GM12878 (cell line): ENCODE measurements at regions not wholly inside any gene's neighbourhood (a gene's known extent, or its start where the extent isn't known, plus 50 kb on each side); places are given as distances from the start of the nearest gene placed in this dataset.

ENCODE experiments used
- ATAC-seq: fragments of 200-7000 bp; cut with Tn5 transposase; 3 replicates; pipeline ENCODE4 v1.9.1; 2020; ENCODE audit warnings: mild to moderate bottlenecking, moderate library complexity
- BruUV-seq: library from RNA; stranded (reverse); fragments of 400-500 nt; replicated peaks from 2 replicates; lab custom pipeline; 2021; lab: Mats Ljungman, UMichigan
- CTCF ChIA-PET: fragments of 300-600 bp; sonication (Branson Sonifier 250); formaldehyde crosslinking; extraction: SDS; loops from one replicate; lab custom pipeline; 2021; ENCODE audit warnings: inconsistent platforms; lab: Yijun Ruan, JAX
- POLR2A ChIA-PET: fragments of 350-600 bp; formaldehyde crosslinking; extraction: SDS; loops from one replicate; lab custom pipeline; 2021; ENCODE audit warnings: inconsistent platforms; lab: Charles Lee
- RAD21 ChIA-PET: fragments of 300-600 bp; sonication (Branson Sonifier 250); formaldehyde crosslinking; loops from one replicate; lab custom pipeline; 2023; ENCODE audit warnings: antibody characterized with exemption; ENCODE audit not compliant: unreplicated experiment; lab: Charles Lee
- SMC1A ChIA-PET: fragments of 300-600 bp; sonication (Branson Sonifier 250); formaldehyde crosslinking; loops from one replicate; lab custom pipeline; 2023; ENCODE audit not compliant: unreplicated experiment, uncharacterized antibody; lab: Charles Lee
- DNase-seq: peaks from one replicate; pipeline ENCODE4 v3.0.0-alpha.2; 2011; ENCODE audit warnings: low read depth, low spot score
- FAIRE-seq: peaks from 3 replicates; lab custom pipeline; 2011; peaks lifted over from hg19 to GRCh38; lab: Jason Lieb, UNC
- H2AFZ ChIP-seq: 2 replicates; pipeline ENCODE4 v1.6.0; 2011; ENCODE audit warnings: low read depth, low read length, control low read depth; ENCODE audit not compliant: control insufficient read depth
- H3K27ac ChIP-seq: 2 replicates; pipeline ENCODE4 v1.5.1; 2011; ENCODE audit warnings: control low read depth; ENCODE audit not compliant: control insufficient read depth, insufficient read depth
- H3K27me3 ChIP-seq, 2 experiments: replicated peaks in 1 of 2; 2 replicates each; pipeline versions ENCODE4 v1.6.0 to v1.6.1; 2011; ENCODE audit warnings: low read length in 1 of 2; ENCODE audit not compliant: control insufficient read depth in 2 of 2, insufficient read depth in 2 of 2
- H3K36me3 ChIP-seq, 2 experiments: 2 replicates each; pipeline ENCODE4 v1.5.1; 2011; ENCODE audit warnings: low read length in 1 of 2; ENCODE audit not compliant: control insufficient read depth in 2 of 2, insufficient read depth in 2 of 2
- H3K4me1 ChIP-seq: 2 replicates; pipeline ENCODE4 v1.6.1; 2011; ENCODE audit warnings: mild to moderate bottlenecking, low read length, moderate library complexity, mixed read lengths; ENCODE audit not compliant: control insufficient read depth, insufficient read depth
- H3K4me2 ChIP-seq: 2 replicates; pipeline ENCODE4 v1.6.0; 2011; ENCODE audit warnings: control low read depth; ENCODE audit not compliant: control insufficient read depth, insufficient read depth
- H3K4me3 ChIP-seq: fragments of 200-600 bp; sonication (generic); 2 replicates; pipeline ENCODE4 v1.5.1; 2016
- H3K79me2 ChIP-seq: 2 replicates; pipeline ENCODE4 v1.6.0; 2011; ENCODE audit warnings: low read length; ENCODE audit not compliant: control insufficient read depth, insufficient read depth
- H3K9ac ChIP-seq: 2 replicates; pipeline ENCODE4 v1.8.0; 2011; ENCODE audit warnings: low read length, control low read depth, mixed read lengths; ENCODE audit not compliant: control insufficient read depth, insufficient read depth
- H3K9me3 ChIP-seq: replicated peaks from 3 replicates; pipeline ENCODE4 v1.5.1; 2011; ENCODE audit warnings: mild to moderate bottlenecking, low read length; ENCODE audit not compliant: control insufficient read depth, insufficient read depth
- H4K20me1 ChIP-seq: 2 replicates; pipeline ENCODE4 v1.6.0; 2011; ENCODE audit not compliant: control insufficient read depth, insufficient read depth
- CBX5 ChIP-seq: sonication (generic); IDR thresholded peaks from 2 replicates; pipeline ENCODE4 v1.6.1; 2016; ENCODE audit warnings: low read depth, moderate library complexity, mild to moderate bottlenecking, inconsistent platforms
- EGR1 ChIP-seq, 2 experiments: IDR thresholded peaks; 1 replicate in 1 of 2; 2 replicates in 1 of 2; pipeline ENCODE4 v1.6.1; 2011 to 2012; ENCODE audit warnings: low read depth in 2 of 2, low read length in 2 of 2, borderline replicate concordance in 1 of 2, mild to moderate bottlenecking in 1 of 2, moderate library complexity in 1 of 2
- EP300 ChIP-seq, 2 experiments: fragments of 150-350 bp in 1 of 2; IDR thresholded peaks; 2 replicates each; pipeline ENCODE4 v1.6.1; 2011 to 2012; ENCODE audit warnings: low read depth in 2 of 2, low read length in 2 of 2, borderline replicate concordance in 1 of 2, improper control_type of control experiment in 1 of 2, inconsistent platforms in 1 of 2; ENCODE audit not compliant: control insufficient read depth in 1 of 2
- FOS ChIP-seq: IDR thresholded peaks from 3 replicates; pipeline ENCODE4 v1.6.1; 2011; ENCODE audit warnings: borderline replicate concordance; ENCODE audit not compliant: insufficient read length; ENCODE audit errors: extremely low read depth
- IRF4 ChIP-seq: IDR thresholded peaks from 2 replicates; pipeline ENCODE4 v1.6.1; 2011; ENCODE audit warnings: low read depth, low read length
- MXI1 ChIP-seq: fragments of 150-350 bp; IDR thresholded peaks from 2 replicates; pipeline ENCODE4 v1.6.1; 2011; ENCODE audit warnings: low read depth, mild to moderate bottlenecking, inconsistent platforms, low read length, improper control_type of control experiment
- NR2C1 ChIP-seq: fragments of 450-650 bp; IDR thresholded peaks from 2 replicates; pipeline ENCODE4 v1.6.1; 2017; ENCODE audit warnings: antibody characterized with exemption, mild to moderate bottlenecking, moderate library complexity
- SIX5 ChIP-seq: IDR thresholded peaks from 2 replicates; pipeline ENCODE4 v1.6.1; 2011; ENCODE audit warnings: mild to moderate bottlenecking, low read depth, low read length, moderate library complexity; ENCODE audit not compliant: severe bottlenecking
- SMARCA5 ChIP-seq: fragments of 450-650 bp; IDR thresholded peaks from 2 replicates; pipeline ENCODE4 v1.6.1; 2017; ENCODE audit warnings: mild to moderate bottlenecking
- STAT1 ChIP-seq: fragments of 450-650 bp; conservative IDR thresholded peaks from 2 replicates; pipeline ENCODE4 v1.6.1; 2014; ENCODE audit warnings: antibody characterized with exemption, mild to moderate bottlenecking
- SUZ12 ChIP-seq: fragments of 200-600 bp; sonication (generic); IDR thresholded peaks from one replicate; pipeline ENCODE4 v1.6.1; 2018; ENCODE audit warnings: antibody characterized with exemption, mild to moderate bottlenecking; ENCODE audit not compliant: unreplicated experiment
- ZSCAN29 ChIP-seq: fragments of 450-650 bp; IDR thresholded peaks from 2 replicates; pipeline ENCODE4 v1.6.1; 2017; ENCODE audit warnings: mild to moderate bottlenecking, moderate library complexity
- WGBS: methylation state at CpG from one replicate; pipeline ENCODE4 v1.1.6; 2016; ENCODE audit warnings: low lambda C conversion rate; ENCODE audit not compliant: insufficient replicate concordance, insufficient coverage; ENCODE audit errors: missing lambda C conversion rate; 5-methylcytosine and 5-hydroxymethylcytosine counted together
- in situ Hi-C: fragments of 300-500 bp; cut with MboI; formaldehyde crosslinking; loops from 9 replicates; pipeline ENCODE4 v1.14.3; 2018; ENCODE audit warnings: mixed read lengths
- intact Hi-C: fragments of 100-400 bp; cut with micrococcal nuclease; formaldehyde crosslinking; loops from one replicate; pipeline ENCODE4 v1.14.2; 2022; ENCODE audit not compliant: unreplicated experiment
- TF ChIP-seq, protein P1 (sequence below): IDR thresholded peaks from 2 replicates; pipeline ENCODE4 v1.6.1; 2011; ENCODE audit warnings: borderline replicate concordance, low read depth, mild to moderate bottlenecking, moderate library complexity, mixed read lengths, low read length; ENCODE audit not compliant: insufficient read depth; ENCODE audit errors: extremely low read length
- TF ChIP-seq, protein P2 (sequence below): IDR thresholded peaks from 2 replicates; pipeline ENCODE4 v1.6.1; 2011; ENCODE audit warnings: low read depth, mild to moderate bottlenecking, low read length, moderate library complexity, borderline replicate concordance; ENCODE audit errors: extremely low read depth

DNA sequence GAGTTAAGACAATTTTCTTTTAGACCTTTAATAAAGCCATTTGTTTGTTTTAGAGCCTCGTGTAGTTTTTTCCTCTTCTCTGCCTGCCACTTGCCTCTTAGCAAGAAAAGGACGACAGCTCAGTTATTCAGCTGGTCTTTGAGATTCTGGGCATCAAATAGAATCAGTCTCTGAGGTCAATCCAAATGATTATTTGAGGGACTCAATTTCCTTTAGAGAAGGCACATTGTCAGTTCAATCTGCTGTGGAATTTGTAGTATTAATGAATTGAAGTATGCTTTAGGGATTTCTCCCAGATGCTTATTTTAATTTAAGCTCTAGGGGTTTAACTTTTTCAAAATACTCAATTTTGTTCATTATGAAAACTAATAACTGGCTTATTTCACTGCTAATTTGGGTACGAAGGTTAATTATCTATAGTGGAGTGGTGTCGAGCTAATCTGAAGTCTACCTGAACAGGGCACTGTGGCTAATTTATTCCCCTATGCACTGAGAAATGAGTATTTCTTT lies 841.2 kb upstream of the AUTS2 start (continued):
- TF ChIP-seq ZSCAN29 = no peak
- TF ChIP-seq, protein P1, sequence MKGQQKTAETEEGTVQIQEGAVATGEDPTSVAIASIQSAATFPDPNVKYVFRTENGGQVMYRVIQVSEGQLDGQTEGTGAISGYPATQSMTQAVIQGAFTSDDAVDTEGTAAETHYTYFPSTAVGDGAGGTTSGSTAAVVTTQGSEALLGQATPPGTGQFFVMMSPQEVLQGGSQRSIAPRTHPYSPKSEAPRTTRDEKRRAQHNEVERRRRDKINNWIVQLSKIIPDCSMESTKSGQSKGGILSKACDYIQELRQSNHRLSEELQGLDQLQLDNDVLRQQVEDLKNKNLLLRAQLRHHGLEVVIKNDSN = no peak
- TF ChIP-seq, all 136 proteins: peak for 0

DNA sequence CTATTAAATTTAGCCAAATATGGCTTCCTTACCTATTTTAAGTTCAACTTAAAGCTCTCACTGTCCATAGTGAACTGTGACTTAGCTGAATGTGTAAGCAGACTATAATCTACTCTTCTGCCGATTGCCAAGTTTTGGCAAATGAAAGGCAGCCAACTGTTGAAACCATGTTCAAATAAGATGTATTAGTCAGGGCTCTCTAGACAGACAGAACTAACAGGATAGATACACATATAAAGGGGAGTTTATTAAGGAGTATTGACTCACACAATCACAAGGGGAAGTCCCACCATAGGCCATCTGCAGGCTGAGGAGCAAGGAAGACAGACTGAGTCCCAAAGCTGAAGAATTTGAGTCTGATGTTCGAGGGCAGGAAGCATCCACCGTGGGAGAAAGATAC lies 837.7 kb upstream of the AUTS2 start:
- no peak overlapping the region for H3K4me3 ChIP-seq
- H2AFZ ChIP-seq = no peak overlapping the region
- DNase-seq (no peak), ATAC-seq (no peak), FAIRE-seq (no peak)
- no peak overlapping the region for H3K9ac ChIP-seq
- TF ChIP-seq, protein P2, sequence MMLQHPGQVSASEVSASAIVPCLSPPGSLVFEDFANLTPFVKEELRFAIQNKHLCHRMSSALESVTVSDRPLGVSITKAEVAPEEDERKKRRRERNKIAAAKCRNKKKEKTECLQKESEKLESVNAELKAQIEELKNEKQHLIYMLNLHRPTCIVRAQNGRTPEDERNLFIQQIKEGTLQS = no peak
- TF ChIP-seq MXI1 (no peak), EGR1 (IDR thresholded peaks at IDR 0.05; ENCODE audit: borderline replicate concordance in 1 of 2, low read depth in 2 of 2, low read length in 2 of 2) (no peak), EP300 (IDR thresholded peaks at IDR 0.05; ENCODE audit: borderline replicate concordance in 1 of 2, control insufficient read depth in 1 of 2, low read depth in 2 of 2, low read length in 2 of 2) (no peak), SIX5 (no peak), NR2C1 (no peak), CBX5 (no peak), SUZ12 (no peak), FOS (no peak), SMARCA5 (no peak), STAT1 (no peak), IRF4 (no peak)
- CTCF ChIA-PET = no interaction called here
- SMC1A ChIA-PET = no interaction called here
- H3K79me2 ChIP-seq = no peaks in the 10 kb centered on the region
- no peaks in the 10 kb centered on the region for H3K4me1 ChIP-seq
- no peaks in the 10 kb centered on the region for H3K36me3 ChIP-seq
- no TSS peak for BruUV-seq
- no peaks in the 10 kb centered on the region for H4K20me1 ChIP-seq
- H3K27ac ChIP-seq = no peak overlapping the region
- intact Hi-C loops (no loop called here), in situ Hi-C loops (no loop called here)
- no peak overlapping the region for H3K4me2 ChIP-seq
- no peaks in the 10 kb centered on the region for H3K27me3 ChIP-seq
- POLR2A ChIA-PET = no interaction called here
- H3K9me3 ChIP-seq = no peaks in the 10 kb centered on the region; the same call in 1 of the 3 replicates
- 7% methylated on average over 3 of the region's 3 CpGs for WGBS
- RAD21 ChIA-PET = no interaction called here
